Neural progenitor cell (in vitro differentiated cells): ENCODE measurements at regions not wholly inside any gene's neighbourhood (a gene's known extent, or its start where the extent isn't known, plus 50 kb on each side); places are given as distances from the start of the nearest gene placed in this dataset.

Source experiments
- DNase-seq: peaks from one replicate; pipeline ENCODE4 v3.0.0-alpha.2; 2016; ENCODE audit warnings: low spot score
- H2AFZ ChIP-seq: fragments of 200-600 bp; sonication (generic); replicated peaks from 2 replicates; pipeline ENCODE4 v1.6.1; 2016; ENCODE audit warnings: antibody characterized with exemption
- H3F3A ChIP-seq: fragments of 200-600 bp; sonication (generic); 2 replicates; pipeline ENCODE4 v1.6.1; 2016; ENCODE audit warnings: antibody characterized with exemption, low read depth
- H3K27ac ChIP-seq: fragments of 200-600 bp; sonication (generic); 2 replicates; pipeline ENCODE4 v1.5.1; 2016; ENCODE audit warnings: mild to moderate bottlenecking
- H3K27me3 ChIP-seq: fragments of 200-600 bp; sonication (generic); 2 replicates; pipeline ENCODE4 v1.6.1; 2016; ENCODE audit warnings: mild to moderate bottlenecking, moderate library complexity
- H3K36me3 ChIP-seq: fragments of 200-600 bp; sonication (generic); 2 replicates; pipeline ENCODE4 v1.5.1; 2016
- H3K4me1 ChIP-seq: fragments of 200-600 bp; sonication (generic); 2 replicates; pipeline ENCODE4 v1.6.1; 2016; ENCODE audit warnings: mixed run types
- H3K4me2 ChIP-seq: fragments of 200-600 bp; sonication (generic); 2 replicates; pipeline ENCODE4 v1.6.1; 2016
- H3K4me3 ChIP-seq: fragments of 200-600 bp; sonication (generic); 2 replicates; pipeline ENCODE4 v1.5.1; 2016
- H3K79me2 ChIP-seq: fragments of 200-600 bp; sonication (generic); 2 replicates; pipeline ENCODE4 v1.6.1; 2016; ENCODE audit warnings: low read depth
- H3K9ac ChIP-seq: fragments of 200-600 bp; sonication (generic); 2 replicates; pipeline ENCODE4 v1.6.1; 2016
- H3K9me3 ChIP-seq: fragments of 200-600 bp; sonication (generic); 2 replicates; pipeline ENCODE4 v1.5.1; 2016; ENCODE audit warnings: low read depth
- H4K20me1 ChIP-seq: fragments of 200-600 bp; sonication (generic); 2 replicates; pipeline ENCODE4 v1.6.1; 2016; ENCODE audit warnings: low read depth
- H3K27ac Mint-ChIP-seq: 3 replicates; pipeline ENCODE4 v1.8.0; 2021; ENCODE audit warnings: mixed read lengths
- H3K27me3 Mint-ChIP-seq: 2 replicates; pipeline ENCODE4 v1.8.0; 2022; ENCODE audit warnings: low read depth, mild to moderate bottlenecking, inconsistent platforms, moderate library complexity, mixed read lengths; ENCODE audit not compliant: insufficient read depth
- H3K36me3 Mint-ChIP-seq: 3 replicates; pipeline ENCODE4 v1.8.0; 2021; ENCODE audit warnings: mixed read lengths
- H3K4me1 Mint-ChIP-seq: 3 replicates; pipeline ENCODE4 v1.8.0; 2021; ENCODE audit warnings: mixed read lengths
- H3K4me3 Mint-ChIP-seq: 3 replicates; pipeline ENCODE4 v1.8.0; 2021; ENCODE audit warnings: mild to moderate bottlenecking, moderate library complexity, mixed read lengths
- H3K9me3 Mint-ChIP-seq: 3 replicates; pipeline ENCODE4 v1.8.0; 2020; ENCODE audit warnings: mixed read lengths
- CTCF ChIP-seq: fragments of 200-600 bp; sonication (generic); IDR thresholded peaks from 2 replicates; pipeline ENCODE4 v1.5.1; 2017; ENCODE audit warnings: antibody characterized with exemption, mild to moderate bottlenecking
- EZH2 ChIP-seq: fragments of 200-600 bp; sonication (generic); IDR thresholded peaks from 2 replicates; pipeline ENCODE4 v1.6.1; 2017; ENCODE audit warnings: antibody characterized with exemption, mild to moderate bottlenecking, moderate library complexity
- EZH2phosphoT487 ChIP-seq: fragments of 200-600 bp; sonication (generic); IDR thresholded peaks from 2 replicates; pipeline ENCODE4 v1.6.1; 2017; ENCODE audit warnings: antibody characterized with exemption

- no peak for DNase-seq
- Histone ChIP-seq H4K20me1 (no peaks in the 10 kb centered on the region), H3K4me2 (no peak overlapping the region), H3K27ac (no peak overlapping the region), H3K4me3 (no peak overlapping the region), H3K27me3 (no peaks in the 10 kb centered on the region), H2AFZ (no peak overlapping the region), H3K36me3 (no peaks in the 10 kb centered on the region), H3F3A (peaks cover 6% of the 10 kb centered on the region), H3K4me1 (peaks cover 7% of the 10 kb centered on the region), H3K9me3 (no peaks in the 10 kb centered on the region), H3K9ac (no peak overlapping the region), H3K79me2 (peaks cover 4% of the 10 kb centered on the region)
- peaks cover 3% of the 10 kb centered on the region for H3K4me1 Mint-ChIP-seq
- no peaks in the 10 kb centered on the region for H3K9me3 Mint-ChIP-seq
- no peaks in the 10 kb centered on the region for H3K36me3 Mint-ChIP-seq
- H3K4me3 Mint-ChIP-seq, result no peak overlapping the region
- no peaks in the 10 kb centered on the region for H3K27me3 Mint-ChIP-seq
- TF ChIP-seq CTCF (no peak), EZH2phosphoT487 (no peak), EZH2 (no peak)
- no peak overlapping the region for H3K27ac Mint-ChIP-seq
Measured at GRCh38 chr3:181660337-181660736, 51.4 kb upstream of the SOX2 start.

GRCh38 chr3:181637456-181637855 is 74.3 kb upstream of the SOX2 start:
- Mint-ChIP-seq H3K27me3 (no peaks in the 10 kb centered on the region), H3K27ac (no peak overlapping the region), H3K9me3 (no peaks in the 10 kb centered on the region), H3K36me3 (no peaks in the 10 kb centered on the region), H3K4me3 (no peak overlapping the region), H3K4me1 (peaks cover 4% of the 10 kb centered on the region)
- TF ChIP-seq EZH2 (no peak), CTCF (no peak), EZH2phosphoT487 (no peak)
- Histone ChIP-seq H3K4me1 (peaks cover 16% of the 10 kb centered on the region), H3K4me3 (no peak overlapping the region), H3K36me3 (no peaks in the 10 kb centered on the region), H3K9ac (no peak overlapping the region), H3K4me2 (no peak overlapping the region), H3K27me3 (no peaks in the 10 kb centered on the region), H3K9me3 (no peaks in the 10 kb centered on the region), H3K79me2 (peaks cover under 1% of the 10 kb centered on the region), H4K20me1 (no peaks in the 10 kb centered on the region), H2AFZ (no peak overlapping the region), H3F3A (no peaks in the 10 kb centered on the region), H3K27ac (no peak overlapping the region)
- no peak for DNase-seq

GRCh38 chr3:181637056-181637455 is 74.7 kb upstream of the SOX2 start:
- Histone ChIP-seq H3K27ac (no peak overlapping the region), H2AFZ (no peak overlapping the region), H3K27me3 (no peaks in the 10 kb centered on the region), H3F3A (no peaks in the 10 kb centered on the region), H3K79me2 (peaks cover 4% of the 10 kb centered on the region), H3K4me2 (no peak overlapping the region), H3K4me3 (no peak overlapping the region), H3K4me1 (peaks cover 20% of the 10 kb centered on the region), H3K9me3 (no peaks in the 10 kb centered on the region), H3K9ac (no peak overlapping the region), H4K20me1 (no peaks in the 10 kb centered on the region), H3K36me3 (no peaks in the 10 kb centered on the region)
- no peak overlapping the region for H3K4me3 Mint-ChIP-seq
- no peak overlapping the region for H3K27ac Mint-ChIP-seq
- H3K4me1 Mint-ChIP-seq, result peaks cover 4% of the 10 kb centered on the region
- no peaks in the 10 kb centered on the region for H3K36me3 Mint-ChIP-seq
- TF ChIP-seq CTCF (no peak), EZH2phosphoT487 (no peak), EZH2 (no peak)
- DNase-seq, result no peak
- no peaks in the 10 kb centered on the region for H3K9me3 Mint-ChIP-seq
- no peaks in the 10 kb centered on the region for H3K27me3 Mint-ChIP-seq

- no peaks in the 10 kb centered on the region for H3K9me3 ChIP-seq
- no peak overlapping the region for H3K27ac Mint-ChIP-seq
- TF ChIP-seq EZH2phosphoT487 (no peak), CTCF (no peak), EZH2 (no peak)
- no peak for DNase-seq
- H2AFZ ChIP-seq, result no peak overlapping the region
- no peaks in the 10 kb centered on the region for H3F3A ChIP-seq
- H3K27me3 Mint-ChIP-seq, result no peaks in the 10 kb centered on the region
- no peaks in the 10 kb centered on the region for H3K27me3 ChIP-seq
- H3K27ac ChIP-seq, result no peak overlapping the region
- no peaks in the 10 kb centered on the region for H3K36me3 ChIP-seq
- H3K9me3 Mint-ChIP-seq, result no peaks in the 10 kb centered on the region
- H3K4me1 ChIP-seq, result peaks cover 16% of the 10 kb centered on the region
- no peaks in the 10 kb centered on the region for H4K20me1 ChIP-seq
- H3K4me1 Mint-ChIP-seq, result peaks cover 2% of the 10 kb centered on the region
- H3K4me3 ChIP-seq, result no peak overlapping the region
- no peak overlapping the region for H3K4me3 Mint-ChIP-seq
- H3K9ac ChIP-seq, result no peak overlapping the region
- no peak overlapping the region for H3K4me2 ChIP-seq
- peaks cover 12% of the 10 kb centered on the region for H3K79me2 ChIP-seq
- no peaks in the 10 kb centered on the region for H3K36me3 Mint-ChIP-seq
Measured at GRCh38 chr3:181635141-181635540, 76.6 kb upstream of the SOX2 start.
